GM18511 (cell line): ENCODE measurements at regions not wholly inside any gene's neighbourhood (a gene's known extent, or its start where the extent isn't known, plus 50 kb on each side); places are given as distances from the start of the nearest gene placed in this dataset.
"Not testable (repeated sequence)": the region's sequence is repeated elsewhere in the genome, so short reads cannot be mapped to it uniquely, and the experiment has no call there.

ENCODE experiments used
- ATAC-seq: cut with Tn5 transposase; IDR thresholded peaks from one replicate; pipeline ENCODE4 v1.9.1; 2021; ENCODE audit warnings: mild to moderate bottlenecking, moderate library complexity; ENCODE audit not compliant: unreplicated experiment

GRCh38 chr5:60546207-60546606 is 153.8 kb downstream of the DEPDC1B start:
- no peak for ATAC-seq

- no peak for ATAC-seq
These were observed 154.4 kb downstream of the DEPDC1B start for GRCh38 chr5:60545551-60545950.

- no peak for ATAC-seq
These were observed 155.8 kb downstream of the DEPDC1B start for GRCh38 chr5:60544142-60544541.

- peak; percentile 23 for ATAC-seq
These were observed 158.0 kb downstream of the DEPDC1B start for GRCh38 chr5:60541980-60542379.

- ATAC-seq: peak; percentile 94
These were observed 158.8 kb downstream of the DEPDC1B start for GRCh38 chr5:60540856-60541805.

GRCh38 chr5:60538955-60539866 is 160.8 kb downstream of the DEPDC1B start:
- ATAC-seq: no peak

GRCh38 chr5:60538426-60538825 is 161.5 kb downstream of the DEPDC1B start:
- no peak for ATAC-seq

GRCh38 chr5:60535951-60536350 is 164.0 kb downstream of the DEPDC1B start:
- no peak for ATAC-seq

- peak; percentile 72 for ATAC-seq
These were observed 164.8 kb downstream of the DEPDC1B start for GRCh38 chr5:60535198-60535597.

- no peak for ATAC-seq
These were observed 166.2 kb downstream of the DEPDC1B start for GRCh38 chr5:60533789-60534188.

- ATAC-seq: not testable (repeated sequence)
These were observed 167.2 kb downstream of the DEPDC1B start for GRCh38 chr5:60532796-60533195.

GRCh38 chr5:60530144-60530848 is 169.7 kb downstream of the DEPDC1B start:
- ATAC-seq: not testable (repeated sequence)

- no peak for ATAC-seq
These were observed 171.0 kb downstream of the DEPDC1B start for GRCh38 chr5:60529001-60529400.

GRCh38 chr5:60527072-60527471 is 172.9 kb downstream of the DEPDC1B start:
- ATAC-seq: no peak

- ATAC-seq: no peak
These were observed 173.6 kb downstream of the DEPDC1B start for GRCh38 chr5:60526336-60526875.

GRCh38 chr5:60522292-60522905 is 177.6 kb downstream of the DEPDC1B start:
- peak; percentile 85 for ATAC-seq

- peak; percentile 58 for ATAC-seq
These were observed 178.3 kb downstream of the DEPDC1B start for GRCh38 chr5:60521376-60522291.

GRCh38 chr5:60520451-60521227 is 179.3 kb downstream of the DEPDC1B start:
- ATAC-seq: no peak
